Astrocyte of the spinal cord (primary cell): ENCODE measurements at regions not wholly inside any gene's neighbourhood (a gene's known extent, or its start where the extent isn't known, plus 50 kb on each side); places are given as distances from the start of the nearest gene placed in this dataset.
"Not testable (repeated sequence)": the region's sequence is repeated elsewhere in the genome, so short reads cannot be mapped to it uniquely, and the experiment has no call there.

Experiments used
- DNase-seq: peaks from one replicate; pipeline ENCODE4 v3.0.0; 2011; ENCODE audit warnings: low read depth, low spot score
- H3K4me3 ChIP-seq: 2 replicates; pipeline ENCODE4 v1.5.1; 2011; ENCODE audit warnings: low read depth, mild to moderate bottlenecking, low read length, moderate library complexity
- in situ Hi-C: cut with HindIII; loops from 2 replicates; pipeline ENCODE4 v1.10.0; 2017; ENCODE audit warnings: low sequenced_read_pairs
- TF ChIP-seq, protein P1 (sequence below): IDR thresholded peaks from 2 replicates; pipeline ENCODE4 v1.5.1; 2012; ENCODE audit warnings: low read depth, mild to moderate bottlenecking, low read length, inconsistent platforms

DNA sequence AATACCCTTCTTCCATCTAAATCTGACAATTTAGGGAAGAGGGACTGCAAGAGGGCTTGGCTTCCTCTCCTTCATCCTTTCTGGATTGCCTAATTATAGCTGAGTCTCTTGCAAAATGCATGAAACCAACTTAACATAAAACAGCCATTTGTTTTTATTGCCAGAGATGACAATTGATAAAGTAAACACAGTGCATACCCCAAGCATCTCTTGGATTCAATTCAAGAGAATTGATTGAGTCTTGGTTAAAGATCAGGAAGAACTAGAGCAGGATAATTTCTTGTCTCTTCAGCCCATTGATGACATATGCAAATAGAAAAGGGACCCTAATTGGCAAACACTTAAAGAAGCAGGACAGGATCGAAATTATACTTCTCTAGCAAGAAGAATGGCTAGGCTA is 617.1 kb upstream of the PTBP2 start:
- DNase-seq: no peak
- TF ChIP-seq, protein P1, sequence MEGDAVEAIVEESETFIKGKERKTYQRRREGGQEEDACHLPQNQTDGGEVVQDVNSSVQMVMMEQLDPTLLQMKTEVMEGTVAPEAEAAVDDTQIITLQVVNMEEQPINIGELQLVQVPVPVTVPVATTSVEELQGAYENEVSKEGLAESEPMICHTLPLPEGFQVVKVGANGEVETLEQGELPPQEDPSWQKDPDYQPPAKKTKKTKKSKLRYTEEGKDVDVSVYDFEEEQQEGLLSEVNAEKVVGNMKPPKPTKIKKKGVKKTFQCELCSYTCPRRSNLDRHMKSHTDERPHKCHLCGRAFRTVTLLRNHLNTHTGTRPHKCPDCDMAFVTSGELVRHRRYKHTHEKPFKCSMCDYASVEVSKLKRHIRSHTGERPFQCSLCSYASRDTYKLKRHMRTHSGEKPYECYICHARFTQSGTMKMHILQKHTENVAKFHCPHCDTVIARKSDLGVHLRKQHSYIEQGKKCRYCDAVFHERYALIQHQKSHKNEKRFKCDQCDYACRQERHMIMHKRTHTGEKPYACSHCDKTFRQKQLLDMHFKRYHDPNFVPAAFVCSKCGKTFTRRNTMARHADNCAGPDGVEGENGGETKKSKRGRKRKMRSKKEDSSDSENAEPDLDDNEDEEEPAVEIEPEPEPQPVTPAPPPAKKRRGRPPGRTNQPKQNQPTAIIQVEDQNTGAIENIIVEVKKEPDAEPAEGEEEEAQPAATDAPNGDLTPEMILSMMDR: no peak
- H3K4me3 ChIP-seq: no peak overlapping the region
- in situ Hi-C loops: no loop called here

DNA sequence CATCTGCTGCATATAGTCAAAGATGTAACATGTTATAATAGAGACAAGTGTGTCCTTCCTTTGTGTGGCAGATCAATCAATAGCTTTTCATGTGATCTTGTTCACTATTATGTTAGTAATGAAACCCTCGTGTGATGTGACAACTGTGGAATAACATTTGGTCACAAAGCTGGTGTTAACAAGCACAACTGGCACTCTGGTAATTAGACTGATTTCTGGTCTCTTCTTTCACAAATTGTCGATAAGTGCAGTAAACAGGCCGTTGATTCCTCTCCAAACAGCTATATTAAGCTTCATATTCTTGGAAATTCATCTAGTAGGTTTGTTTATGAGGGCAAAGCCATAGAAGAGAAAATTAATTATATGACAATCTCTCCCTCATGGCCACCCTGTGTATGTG is 616.7 kb upstream of the PTBP2 start:
- TF ChIP-seq, protein P1: no peak
- DNase-seq: no peak
- H3K4me3 ChIP-seq: no peak overlapping the region
- in situ Hi-C loops: no loop called here

DNA sequence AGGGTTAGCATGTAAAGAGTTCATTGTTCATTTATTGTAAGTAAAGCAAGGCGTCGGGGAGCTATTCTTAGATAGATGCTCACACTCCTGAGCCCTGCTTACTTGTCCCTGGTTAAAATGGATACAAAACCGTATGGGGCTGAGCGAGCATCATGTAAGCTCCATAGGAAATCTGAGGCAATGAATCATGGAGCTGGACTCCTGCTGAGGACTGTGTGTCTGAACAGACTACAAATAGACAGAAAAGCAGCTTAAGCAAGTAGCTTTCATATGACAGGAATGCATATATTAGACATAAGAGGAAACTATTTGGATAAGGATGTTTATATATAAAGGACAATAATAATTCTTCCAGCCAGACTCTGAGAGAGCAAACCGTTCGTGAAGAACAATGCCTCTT is 604.9 kb upstream of the PTBP2 start:
- TF ChIP-seq, protein P1: no peak
- no peak overlapping the region for H3K4me3 ChIP-seq
- DNase-seq: peak; percentile 78
- in situ Hi-C loops: no loop called here

DNA sequence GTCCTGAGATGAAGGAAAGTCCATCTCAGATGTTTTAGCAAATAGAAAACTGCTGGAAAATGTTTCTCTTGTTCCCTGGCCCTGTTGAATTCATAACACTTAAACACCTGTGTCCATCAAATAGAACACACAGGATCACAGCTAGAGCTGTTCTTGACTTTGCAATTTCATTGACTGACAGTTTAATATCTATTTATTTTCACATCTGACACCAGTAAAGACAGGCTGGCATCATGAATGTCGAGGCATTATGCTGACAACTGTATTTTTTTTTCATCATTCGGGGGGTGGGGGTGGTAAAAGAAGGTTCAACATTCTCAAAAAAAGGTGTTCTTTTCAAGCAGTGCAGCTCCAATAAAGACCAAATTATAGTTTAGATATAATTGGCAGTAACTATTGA is 591.2 kb upstream of the PTBP2 start:
- TF ChIP-seq, protein P1: no peak
- H3K4me3 ChIP-seq: no peak overlapping the region
- no peak for DNase-seq
- in situ Hi-C loops: no loop called here

DNA sequence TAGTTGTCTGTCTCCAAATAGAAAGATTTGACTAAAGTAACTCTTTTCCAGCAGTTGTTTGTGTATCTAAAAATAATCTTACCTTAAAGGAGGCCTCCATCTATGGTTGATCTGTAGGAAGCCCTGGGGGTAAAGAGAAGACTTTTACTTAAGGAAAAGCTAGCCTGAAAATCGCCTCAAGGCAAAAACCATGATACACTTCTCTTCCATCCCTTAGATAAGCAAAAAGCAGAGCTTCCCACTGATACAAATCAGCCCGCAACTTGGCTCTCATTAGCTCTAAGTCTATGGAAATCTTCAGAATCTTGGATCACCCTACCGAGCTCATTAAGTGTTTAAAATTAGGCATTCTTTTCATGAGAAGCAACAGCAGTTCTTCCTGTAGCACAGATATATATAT is 576.9 kb upstream of the PTBP2 start:
- TF ChIP-seq, protein P1: no peak
- no peak overlapping the region for H3K4me3 ChIP-seq
- DNase-seq: no peak
- in situ Hi-C loops: no loop called here

DNA sequence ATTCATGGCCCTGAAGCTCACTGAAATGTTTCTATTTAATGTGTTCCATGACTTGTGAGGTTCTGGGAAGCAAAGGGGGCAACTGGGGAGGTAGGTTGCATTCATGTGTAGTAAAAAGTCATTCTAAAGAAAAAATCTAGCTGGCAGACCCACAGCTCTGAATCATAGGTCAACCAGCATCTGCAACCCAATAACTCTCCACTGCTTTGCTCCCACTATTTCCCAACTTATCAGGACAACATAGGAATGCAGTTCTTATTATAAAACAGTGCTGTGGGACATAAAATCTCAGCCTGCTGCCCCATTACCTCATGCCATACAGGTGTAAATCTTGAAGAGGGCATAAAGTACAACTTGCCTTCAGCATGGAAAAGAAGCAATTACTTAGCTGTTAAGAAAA is 576.1 kb upstream of the PTBP2 start:
- H3K4me3 ChIP-seq: no peak overlapping the region
- DNase-seq: peak; percentile 2
- in situ Hi-C loops: no loop called here
- TF ChIP-seq, protein P1: no peak

DNA sequence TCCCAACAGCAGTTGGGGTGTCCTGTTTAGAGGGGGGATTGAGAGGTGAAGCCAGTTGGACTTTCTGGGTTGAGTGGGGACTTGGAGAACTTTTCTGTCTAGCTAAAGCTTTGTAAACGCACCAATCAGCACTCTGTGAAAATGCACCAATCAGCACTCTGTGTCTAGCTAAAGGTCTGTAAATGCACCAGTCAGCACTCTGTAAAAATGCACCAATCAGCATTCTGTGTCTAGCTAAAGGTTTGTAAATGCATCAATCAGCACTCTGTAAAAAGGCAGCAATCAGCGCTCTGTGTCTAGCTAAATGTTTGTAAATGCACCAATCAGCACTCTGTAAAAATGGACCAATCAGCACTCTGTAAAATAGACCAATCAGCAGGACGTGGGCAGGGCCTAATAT is 568.6 kb upstream of the PTBP2 start:
- DNase-seq, H3K4me3 ChIP-seq, in situ Hi-C loops: not testable (repeated sequence)
